Liver (tissue), 8 donors: ENCODE measurements at regions not wholly inside any gene's neighbourhood (a gene's known extent, or its start where the extent isn't known, plus 50 kb on each side); places are given as distances from the start of the nearest gene placed in this dataset.

Source experiments
- DNase-seq: peaks from one replicate; pipeline ENCODE4 v3.0.0-alpha.2; 2017; ENCODE audit warnings: low spot score
- H3K27ac ChIP-seq, 2 donors: one replicate each; pipeline ENCODE4 v1.7.0; 2013; ENCODE audit warnings: inconsistent platforms in 2 of 2, low read length in 2 of 2, control low read depth in 1 of 2, low read depth in 1 of 2, mild to moderate bottlenecking in 1 of 2
- H3K27me3 ChIP-seq, 4 donors: one replicate each; pipeline versions ENCODE4 v1.6.1 to v1.7.0; 2013; ENCODE audit warnings: low read length in 3 of 4, inconsistent platforms in 1 of 4, mild to moderate bottlenecking in 1 of 4, moderate library complexity in 1 of 4; ENCODE audit not compliant: control insufficient read depth in 4 of 4, insufficient read depth in 4 of 4
- H3K36me3 ChIP-seq, 4 donors: one replicate each; pipeline versions ENCODE4 v1.6.1 to v1.7.0; 2013; ENCODE audit warnings: low read length in 3 of 4, mild to moderate bottlenecking in 3 of 4, low read depth in 1 of 4, moderate library complexity in 1 of 4; ENCODE audit not compliant: control insufficient read depth in 4 of 4, insufficient read depth in 3 of 4
- H3K4me1 ChIP-seq, 4 donors: one replicate each; pipeline versions ENCODE4 v1.6.1 to v1.7.0; 2013; ENCODE audit warnings: low read length in 3 of 4, mild to moderate bottlenecking in 3 of 4, moderate library complexity in 1 of 4; ENCODE audit not compliant: control insufficient read depth in 4 of 4, insufficient read depth in 4 of 4
- H3K4me3 ChIP-seq, 3 donors: one replicate each; pipeline versions ENCODE4 v1.6.1 to v1.7.0; 2013; ENCODE audit warnings: low read length in 3 of 3, control low read depth in 1 of 3, low read depth in 1 of 3, mild to moderate bottlenecking in 1 of 3
- H3K9ac ChIP-seq, 2 donors: one replicate each; pipeline ENCODE4 v1.7.0; 2013; ENCODE audit warnings: low read length in 2 of 2, mild to moderate bottlenecking in 2 of 2, moderate library complexity in 2 of 2, control low read depth in 1 of 2, low read depth in 1 of 2
- H3K9me3 ChIP-seq, 4 donors: one replicate each; pipeline versions ENCODE4 v1.6.1 to v1.7.0; 2013; ENCODE audit warnings: low read length in 3 of 4; ENCODE audit not compliant: control insufficient read depth in 4 of 4
- ATF3 ChIP-seq: IDR thresholded peaks from 2 replicates; pipeline ENCODE4 v1.6.1; 2016; ENCODE audit warnings: antibody characterized with exemption
- CTCF ChIP-seq: fragments of 150-350 bp; IDR thresholded peaks from 2 replicates; pipeline ENCODE4 v1.5.1; 2017; ENCODE audit warnings: improper control_type of control experiment, low read depth, low read length; ENCODE audit not compliant: missing input control
- EGR1 ChIP-seq, 2 donors: IDR thresholded peaks; 2 replicates each; pipeline ENCODE4 v1.6.1; 2016 to 2018; ENCODE audit warnings: antibody characterized with exemption in 2 of 2, low read depth in 2 of 2
- FOXA1 ChIP-seq: IDR thresholded peaks from 2 replicates; pipeline ENCODE4 v1.6.1; 2016; ENCODE audit warnings: antibody characterized with exemption
- FOXA2 ChIP-seq: IDR thresholded peaks from 2 replicates; pipeline ENCODE4 v1.6.1; 2016; ENCODE audit warnings: antibody characterized with exemption
- GABPA ChIP-seq, 2 donors: IDR thresholded peaks in 1 of 2; conservative IDR thresholded peaks in 1 of 2; 2 replicates each; pipeline ENCODE4 v1.6.1; 2016; ENCODE audit warnings: antibody characterized with exemption in 2 of 2, mild to moderate bottlenecking in 1 of 2, moderate library complexity in 1 of 2
- HNF4A ChIP-seq, 2 donors: conservative IDR thresholded peaks; 2 replicates each; pipeline ENCODE4 v1.6.1; 2016; ENCODE audit warnings: antibody characterized with exemption in 2 of 2, mild to moderate bottlenecking in 2 of 2
- HNF4G ChIP-seq: IDR thresholded peaks from 2 replicates; pipeline ENCODE4 v1.6.1; 2016; ENCODE audit warnings: antibody characterized with exemption
- JUND ChIP-seq, 2 donors: IDR thresholded peaks; 2 replicates each; pipeline ENCODE4 v1.6.1; 2016; ENCODE audit warnings: antibody characterized with exemption in 2 of 2
- MAX ChIP-seq: IDR thresholded peaks from 2 replicates; pipeline ENCODE4 v1.6.1; 2016; ENCODE audit warnings: antibody characterized with exemption
- NR2F2 ChIP-seq: IDR thresholded peaks from 2 replicates; pipeline ENCODE4 v1.6.1; 2016; ENCODE audit warnings: antibody characterized with exemption
- RAD21 ChIP-seq, 2 donors: IDR thresholded peaks; 2 replicates each; pipeline ENCODE4 v1.6.1; 2016; ENCODE audit warnings: antibody characterized with exemption in 2 of 2, mild to moderate bottlenecking in 2 of 2
- REST ChIP-seq: IDR thresholded peaks from 2 replicates; pipeline ENCODE4 v1.6.1; 2016; ENCODE audit warnings: antibody characterized with exemption, mild to moderate bottlenecking
- RXRA ChIP-seq, 2 donors: IDR thresholded peaks; 2 replicates each; pipeline ENCODE4 v1.6.1; 2017 to 2018; ENCODE audit warnings: antibody characterized with exemption in 2 of 2, mild to moderate bottlenecking in 1 of 2
- SP1 ChIP-seq: IDR thresholded peaks from 2 replicates; pipeline ENCODE4 v1.6.1; 2018; ENCODE audit warnings: antibody characterized with exemption, mild to moderate bottlenecking
- TAF1 ChIP-seq: conservative IDR thresholded peaks from 2 replicates; pipeline ENCODE4 v1.6.1; 2016; ENCODE audit warnings: antibody characterized with exemption, mild to moderate bottlenecking
- YY1 ChIP-seq: IDR thresholded peaks from 2 replicates; pipeline ENCODE4 v1.6.1; 2016; ENCODE audit warnings: antibody characterized with exemption, mild to moderate bottlenecking
- ZBTB33 ChIP-seq: IDR thresholded peaks from 2 replicates; pipeline ENCODE4 v1.6.1; 2016; ENCODE audit warnings: antibody characterized with exemption
- WGBS: extraction: QIAGEN DNeasy Blood & Tissue Kit; methylation state at CpG from one replicate; pipeline ENCODE4 v1.1.7; 2013; 5-methylcytosine and 5-hydroxymethylcytosine counted together
- donor health status: healthy.
- donor health status: healthy.
- donor health status: healthy.
- donor health status: healthy.
- donor health status: healthy.

- Histone ChIP-seq H3K9ac (no peak overlapping the region), H3K36me3 (no peaks in the 10 kb centered on the region), H3K9me3 (peaks cover 2 to 8% (median 7%) of the 10 kb centered on the region in 4 donors), H3K4me1 (no peaks in the 10 kb centered on the region), H3K4me3 (no peak overlapping the region), H3K27ac (no peak overlapping the region), H3K27me3 (no peaks in the 10 kb centered on the region)
- DNase-seq: no peak
- no peak for TF ChIP-seq CTCF
- no peak for TF ChIP-seq GABPA (IDR thresholded peaks at IDR 0.05 in 1 of 2, conservative IDR thresholded peaks at IDR 0.05 in 1 of 2)
- no peak for TF ChIP-seq ATF3
- no peak for TF ChIP-seq YY1
- TF ChIP-seq SP1: no peak
- TF ChIP-seq RAD21 (IDR thresholded peaks at IDR 0.05): no peak
- TF ChIP-seq NR2F2: no peak
- over 99% methylated on average over 4 of the region's 4 CpGs for WGBS
These were observed 182.0 kb downstream of the LURAP1L start for GRCh38 chr9:12956805-12957204.

GRCh38 chr9:12958279-12958678 lies 183.5 kb downstream of the LURAP1L start:
- no peaks in the 10 kb centered on the region for H3K27me3 ChIP-seq

More at GRCh38 chr9:12958279-12958678, 183.5 kb downstream of the LURAP1L start:
- H3K27ac ChIP-seq: no peak overlapping the region
- 91% methylated on average over 3 of the region's 3 CpGs for WGBS
- H3K4me3 ChIP-seq: peak overlapping the region in 2 of 3 donors; percentile 29 to 49
- H3K9ac ChIP-seq: no peak overlapping the region
- TF ChIP-seq TAF1 (no peak), CTCF (no peak), JUND (IDR thresholded peaks at IDR 0.05) (no peak), HNF4A (conservative IDR thresholded peaks at IDR 0.05) (no peak), RXRA (IDR thresholded peaks at IDR 0.05) (no peak), HNF4G (no peak), NR2F2 (no peak), YY1 (no peak), REST (no peak), GABPA (IDR thresholded peaks at IDR 0.05 in 1 of 2, conservative IDR thresholded peaks at IDR 0.05 in 1 of 2) (no peak), MAX (no peak), EGR1 (IDR thresholded peaks at IDR 0.05; ENCODE audit: low read depth in 2 of 2) (no peak), ATF3 (no peak), FOXA1 (no peak), RAD21 (IDR thresholded peaks at IDR 0.05) (no peak), SP1 (no peak), FOXA2 (no peak), ZBTB33 (no peak)
- DNase-seq: no peak
- peaks cover 2 to 8% (median 7%) of the 10 kb centered on the region in 4 donors for H3K9me3 ChIP-seq
- H3K36me3 ChIP-seq: no peaks in the 10 kb centered on the region
- no peaks in the 10 kb centered on the region for H3K4me1 ChIP-seq
